Adrenal gland (tissue), 9 donors: ENCODE measurements at regions not wholly inside any gene's neighbourhood (a gene's known extent, or its start where the extent isn't known, plus 50 kb on each side); places are given as distances from the start of the nearest gene placed in this dataset.

ENCODE experiments used
- DNase-seq, 7 donors: peaks; one replicate each; pipeline ENCODE4 v3.0.0-alpha.2; 2019 to 2020
- H3K27ac ChIP-seq, 5 donors: fragments of 200-600 bp; sonication (generic) in 4 of 5; 1 replicate in 3 of 5; 2 replicates in 2 of 5; pipeline versions ENCODE4 v1.5.1 to v1.8.0; 2016 to 2020; ENCODE audit warnings: mild to moderate bottlenecking in 1 of 5
- H3K27me3 ChIP-seq: fragments of 200-600 bp; 2 replicates; pipeline ENCODE4 v1.8.0; 2021
- H3K36me3 ChIP-seq, 2 donors: fragments of 200-600 bp; replicated peaks in 1 of 2; 1 replicate in 1 of 2; 2 replicates in 1 of 2; pipeline versions ENCODE4 v1.5.1 to v1.8.0; 2018 to 2022
- H3K4me1 ChIP-seq, 2 donors: fragments of 200-600 bp; replicated peaks in 1 of 2; 1 replicate in 1 of 2; 2 replicates in 1 of 2; pipeline versions ENCODE4 v1.5.1 to v1.8.0; 2018 to 2021
- H3K4me3 ChIP-seq, 4 donors: fragments of 200-600 bp; sonication (generic) in 3 of 4; one replicate each; pipeline ENCODE4 v1.5.1; 2016 to 2018
- H3K9me3 ChIP-seq, 3 donors: fragments of 200-600 bp; sonication (generic) in 1 of 3; replicated peaks in 1 of 3; 1 replicate in 2 of 3; 2 replicates in 1 of 3; pipeline versions ENCODE4 v1.5.1 to v1.8.0; 2016 to 2021
- CTCF ChIP-seq, 6 experiments: fragments of 450-650 bp in 4 of 6; fragments of 200-600 bp in 2 of 6; sonication (generic) in 1 of 6; IDR thresholded peaks; 1 replicate in 5 of 6; 2 replicates in 1 of 6; pipeline versions ENCODE4 v1.5.1 to v1.8.0; 2016 to 2021; ENCODE audit warnings: antibody characterized with exemption in 6 of 6, mild to moderate bottlenecking in 2 of 6, moderate library complexity in 1 of 6
- POLR2A ChIP-seq, 2 donors: fragments of 450-650 bp; IDR thresholded peaks; one replicate each; pipeline ENCODE4 v1.6.1; 2017; ENCODE audit warnings: antibody characterized with exemption in 2 of 2, mild to moderate bottlenecking in 2 of 2, moderate library complexity in 1 of 2
- WGBS, 4 donors: extraction: QIAGEN DNeasy Blood & Tissue Kit in 2 of 4; methylation state at CpG; one replicate each; pipeline versions ENCODE4 v1.1.5 to v1.1.7; 2013 to 2017; 5-methylcytosine and 5-hydroxymethylcytosine counted together
- intact Hi-C, 2 donors: fragments of 100-400 bp; cut with DNase I; formaldehyde crosslinking; loops; one replicate each; pipeline versions ENCODE4 v1.14.1 to v1.15.0; 2022 to 2023
- donor health status: healthy with polysubstance abuse.
- donor health status: Bipolar disorder and iron deficiency.
- donor health status: DM: yes; HTN: yes; CAD: no.
- donor health status: DM: no; HTN: no; CAD: no.
- donor health status: DM: no; HTN: no; CAD: no.

GRCh38 chr1:95625224-95625623 lies 391.2 kb downstream of the RWDD3 start:
- Histone ChIP-seq H3K27me3 (no peaks in the 10 kb centered on the region), H3K36me3 (no peaks in the 10 kb centered on the region), H3K9me3 (no peaks in the 10 kb centered on the region), H3K4me3 (no peak overlapping the region), H3K4me1 (no peaks in the 10 kb centered on the region), H3K27ac (no peak overlapping the region)
- no peak for DNase-seq
- intact Hi-C loops: no loop called here
- WGBS, 4 donors: 77 to 83% (median 80%) methylated on average over 1 of the region's 1 CpG
- TF ChIP-seq POLR2A (IDR thresholded peaks at IDR 0.05) (no peak), CTCF (IDR thresholded peaks at IDR 0.05) (no peak)

DNA sequence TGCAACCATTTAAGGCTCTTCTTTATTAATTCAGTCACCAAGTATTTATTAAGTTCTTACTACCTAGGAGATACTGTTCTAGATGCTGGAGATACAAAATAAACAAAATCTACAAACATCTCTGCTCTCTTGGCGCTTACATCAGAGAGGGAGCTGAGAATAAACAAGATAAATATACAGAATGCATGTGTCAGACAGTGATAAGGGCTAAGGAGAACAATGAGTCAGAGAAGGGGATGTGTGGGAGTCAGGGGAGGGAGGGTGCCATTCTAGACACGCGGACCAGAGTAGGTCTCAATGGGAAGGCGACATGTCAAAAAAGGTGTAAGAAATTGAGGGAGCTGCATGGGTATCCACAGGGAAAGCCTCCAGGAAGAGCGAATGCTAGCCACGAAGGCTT lies 393.2 kb downstream of the RWDD3 start:
- no peaks in the 10 kb centered on the region for H3K4me1 ChIP-seq
- 71 to 78% (median 73%) methylated on average over 6 of the region's 6 CpGs for WGBS, 4 donors
- no peak for TF ChIP-seq POLR2A (IDR thresholded peaks at IDR 0.05)
- no peak for TF ChIP-seq CTCF (IDR thresholded peaks at IDR 0.05)

GRCh38 chr1:95631695-95632094 lies 397.7 kb downstream of the RWDD3 start:
- no peak for DNase-seq
- no peak overlapping the region for H3K27ac ChIP-seq
- 84 to 93% (median 90%) methylated on average over 3 of the region's 3 CpGs for WGBS, 4 donors
- no peaks in the 10 kb centered on the region for H3K9me3 ChIP-seq
- no peak for TF ChIP-seq POLR2A (IDR thresholded peaks at IDR 0.05)
- TF ChIP-seq CTCF (IDR thresholded peaks at IDR 0.05): no peak
- intact Hi-C loops: no loop called here
- no peaks in the 10 kb centered on the region for H3K27me3 ChIP-seq
- no peaks in the 10 kb centered on the region for H3K4me1 ChIP-seq
- H3K4me3 ChIP-seq: no peak overlapping the region
- H3K36me3 ChIP-seq: no peaks in the 10 kb centered on the region

More for the DNA sequence above, 393.2 kb downstream of the RWDD3 start:
- intact Hi-C loops: no loop called here
- no peaks in the 10 kb centered on the region for H3K27me3 ChIP-seq
- no peaks in the 10 kb centered on the region for H3K9me3 ChIP-seq
- no peak for DNase-seq
- H3K4me3 ChIP-seq: no peak overlapping the region
- no peaks in the 10 kb centered on the region for H3K36me3 ChIP-seq
- H3K27ac ChIP-seq: no peak overlapping the region

- Histone ChIP-seq H3K36me3 (no peaks in the 10 kb centered on the region), H3K27ac (no peak overlapping the region), H3K4me3 (no peak overlapping the region), H3K4me1 (no peaks in the 10 kb centered on the region), H3K27me3 (no peaks in the 10 kb centered on the region), H3K9me3 (no peaks in the 10 kb centered on the region)
- intact Hi-C loops: no loop called here
- WGBS, 4 donors: 83 to 89% (median 87%) methylated on average over 3 of the region's 3 CpGs
- DNase-seq: no peak
- TF ChIP-seq CTCF (IDR thresholded peaks at IDR 0.05) (no peak), POLR2A (IDR thresholded peaks at IDR 0.05) (no peak)
These were observed 401.8 kb downstream of the RWDD3 start for GRCh38 chr1:95635811-95636210.
